GM12878 (cell line): ENCODE measurements at regions not wholly inside any gene's neighbourhood (a gene's known extent, or its start where the extent isn't known, plus 50 kb on each side); places are given as distances from the start of the nearest gene placed in this dataset.

Experiments used
- ASH2L ChIP-seq: fragments of 300-600, 200-600 bp; sonication (generic); IDR thresholded peaks from 2 replicates; pipeline ENCODE4 v1.6.1; 2017; ENCODE audit warnings: low read depth, mild to moderate bottlenecking, borderline replicate concordance
- CHD1 ChIP-seq: IDR thresholded peaks from 2 replicates; pipeline ENCODE4 v1.6.1; 2012; ENCODE audit warnings: low read depth, low read length, improper control_type of control experiment
- CHD2 ChIP-seq: IDR thresholded peaks from 2 replicates; pipeline ENCODE4 v1.6.1; 2011; ENCODE audit warnings: low read depth, low read length, improper control_type of control experiment, borderline replicate concordance
- JUND ChIP-seq: IDR thresholded peaks from 2 replicates; pipeline ENCODE4 v1.6.1; 2012; ENCODE audit warnings: low read depth, mild to moderate bottlenecking, low read length, improper control_type of control experiment, moderate library complexity
- POLR2A ChIP-seq: IDR thresholded peaks from 2 replicates; pipeline ENCODE4 v1.6.1; 2011; ENCODE audit warnings: low read depth, mild to moderate bottlenecking, low read length
- POLR2AphosphoS5 ChIP-seq: IDR thresholded peaks from 2 replicates; pipeline ENCODE4 v1.6.1; 2011; ENCODE audit warnings: mild to moderate bottlenecking, low read length, inconsistent platforms
- SPI1 ChIP-seq: IDR thresholded peaks from 2 replicates; pipeline ENCODE4 v1.6.1; 2011; ENCODE audit warnings: low read depth, mild to moderate bottlenecking, low read length, moderate library complexity, borderline replicate concordance; ENCODE audit not compliant: insufficient read depth
- TARDBP ChIP-seq: IDR thresholded peaks from 2 replicates; pipeline ENCODE4 v1.6.1; 2016; ENCODE audit warnings: borderline replicate concordance
- TCF12 ChIP-seq: IDR thresholded peaks from 2 replicates; pipeline ENCODE4 v1.6.1; 2011; ENCODE audit warnings: low read depth, mild to moderate bottlenecking, low read length
- TCF7 ChIP-seq: IDR thresholded peaks from 2 replicates; pipeline ENCODE4 v1.6.1; 2014; ENCODE audit warnings: antibody characterized with exemption, borderline replicate concordance
- USF2 ChIP-seq: IDR thresholded peaks from 2 replicates; pipeline ENCODE4 v1.6.1; 2011; ENCODE audit warnings: low read depth, low read length, improper control_type of control experiment, borderline replicate concordance
- ZBTB4 ChIP-seq: fragments of 450-650 bp; formaldehyde crosslinking; IDR thresholded peaks from 2 replicates; pipeline ENCODE4 v1.4.0; 2022; ENCODE audit warnings: mild to moderate bottlenecking, moderate library complexity
- TF ChIP-seq, protein P1 (sequence below), 3 experiments: IDR thresholded peaks in 2 of 3; conservative IDR thresholded peaks in 1 of 3; 2 replicates each; pipeline ENCODE4 v1.5.1; 2011; ENCODE audit warnings: low read depth in 3 of 3, low read length in 3 of 3, mild to moderate bottlenecking in 3 of 3, control low read depth in 2 of 3, moderate library complexity in 2 of 3, inconsistent platforms in 1 of 3, mixed read lengths in 1 of 3; ENCODE audit not compliant: control insufficient read depth in 2 of 3, insufficient read depth in 1 of 3; ENCODE audit errors: extremely low read depth in 1 of 3
- TF ChIP-seq, protein P2 (sequence below): fragments of 450-650 bp; IDR thresholded peaks from 2 replicates; pipeline ENCODE4 v1.6.1; 2016; ENCODE audit warnings: mild to moderate bottlenecking, moderate library complexity, borderline replicate concordance

- TF ChIP-seq, protein P1, sequence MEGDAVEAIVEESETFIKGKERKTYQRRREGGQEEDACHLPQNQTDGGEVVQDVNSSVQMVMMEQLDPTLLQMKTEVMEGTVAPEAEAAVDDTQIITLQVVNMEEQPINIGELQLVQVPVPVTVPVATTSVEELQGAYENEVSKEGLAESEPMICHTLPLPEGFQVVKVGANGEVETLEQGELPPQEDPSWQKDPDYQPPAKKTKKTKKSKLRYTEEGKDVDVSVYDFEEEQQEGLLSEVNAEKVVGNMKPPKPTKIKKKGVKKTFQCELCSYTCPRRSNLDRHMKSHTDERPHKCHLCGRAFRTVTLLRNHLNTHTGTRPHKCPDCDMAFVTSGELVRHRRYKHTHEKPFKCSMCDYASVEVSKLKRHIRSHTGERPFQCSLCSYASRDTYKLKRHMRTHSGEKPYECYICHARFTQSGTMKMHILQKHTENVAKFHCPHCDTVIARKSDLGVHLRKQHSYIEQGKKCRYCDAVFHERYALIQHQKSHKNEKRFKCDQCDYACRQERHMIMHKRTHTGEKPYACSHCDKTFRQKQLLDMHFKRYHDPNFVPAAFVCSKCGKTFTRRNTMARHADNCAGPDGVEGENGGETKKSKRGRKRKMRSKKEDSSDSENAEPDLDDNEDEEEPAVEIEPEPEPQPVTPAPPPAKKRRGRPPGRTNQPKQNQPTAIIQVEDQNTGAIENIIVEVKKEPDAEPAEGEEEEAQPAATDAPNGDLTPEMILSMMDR (IDR thresholded peaks at IDR 0.05 in 2 of 3, conservative IDR thresholded peaks at IDR 0.05 in 1 of 3; ENCODE audit: control insufficient read depth in 2 of 3, extremely low read depth in 1 of 3, insufficient read depth in 1 of 3, low read depth in 3 of 3, low read length in 3 of 3) = no peak
- TF ChIP-seq SPI1 (no peak), ASH2L (no peak), CHD2 (no peak), JUND (no peak), TCF12 (no peak), TARDBP (no peak), ZBTB4 (no peak), POLR2A (no peak), CHD1 (no peak), TCF7 (no peak), POLR2AphosphoS5 (no peak), USF2 (no peak)
- TF ChIP-seq, protein P2, sequence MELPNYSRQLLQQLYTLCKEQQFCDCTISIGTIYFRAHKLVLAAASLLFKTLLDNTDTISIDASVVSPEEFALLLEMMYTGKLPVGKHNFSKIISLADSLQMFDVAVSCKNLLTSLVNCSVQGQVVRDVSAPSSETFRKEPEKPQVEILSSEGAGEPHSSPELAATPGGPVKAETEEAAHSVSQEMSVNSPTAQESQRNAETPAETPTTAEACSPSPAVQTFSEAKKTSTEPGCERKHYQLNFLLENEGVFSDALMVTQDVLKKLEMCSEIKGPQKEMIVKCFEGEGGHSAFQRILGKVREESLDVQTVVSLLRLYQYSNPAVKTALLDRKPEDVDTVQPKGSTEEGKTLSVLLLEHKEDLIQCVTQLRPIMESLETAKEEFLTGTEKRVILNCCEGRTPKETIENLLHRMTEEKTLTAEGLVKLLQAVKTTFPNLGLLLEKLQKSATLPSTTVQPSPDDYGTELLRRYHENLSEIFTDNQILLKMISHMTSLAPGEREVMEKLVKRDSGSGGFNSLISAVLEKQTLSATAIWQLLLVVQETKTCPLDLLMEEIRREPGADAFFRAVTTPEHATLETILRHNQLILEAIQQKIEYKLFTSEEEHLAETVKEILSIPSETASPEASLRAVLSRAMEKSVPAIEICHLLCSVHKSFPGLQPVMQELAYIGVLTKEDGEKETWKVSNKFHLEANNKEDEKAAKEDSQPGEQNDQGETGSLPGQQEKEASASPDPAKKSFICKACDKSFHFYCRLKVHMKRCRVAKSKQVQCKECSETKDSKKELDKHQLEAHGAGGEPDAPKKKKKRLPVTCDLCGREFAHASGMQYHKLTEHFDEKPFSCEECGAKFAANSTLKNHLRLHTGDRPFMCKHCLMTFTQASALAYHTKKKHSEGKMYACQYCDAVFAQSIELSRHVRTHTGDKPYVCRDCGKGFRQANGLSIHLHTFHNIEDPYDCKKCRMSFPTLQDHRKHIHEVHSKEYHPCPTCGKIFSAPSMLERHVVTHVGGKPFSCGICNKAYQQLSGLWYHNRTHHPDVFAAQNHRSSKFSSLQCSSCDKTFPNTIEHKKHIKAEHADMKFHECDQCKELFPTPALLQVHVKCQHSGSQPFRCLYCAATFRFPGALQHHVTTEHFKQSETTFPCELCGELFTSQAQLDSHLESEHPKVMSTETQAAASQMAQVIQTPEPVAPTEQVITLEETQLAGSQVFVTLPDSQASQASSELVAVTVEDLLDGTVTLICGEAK = no peak
These were observed 68.9 kb downstream of the FAM217A start for GRCh38 chr6:4010048-4010447.
